Ectodermal cell (in vitro differentiated cells): ENCODE measurements at regions not wholly inside any gene's neighbourhood (a gene's known extent, or its start where the extent isn't known, plus 50 kb on each side); places are given as distances from the start of the nearest gene placed in this dataset.

Experiments used
- H3K27ac ChIP-seq: 2 replicates; pipeline ENCODE4 v1.7.0; 2013; ENCODE audit warnings: mild to moderate bottlenecking, low read depth, low read length; ENCODE audit not compliant: insufficient read depth, poor library complexity, severe bottlenecking
- H3K27me3 ChIP-seq: 2 replicates; pipeline ENCODE4 v1.7.0; 2013; ENCODE audit warnings: mild to moderate bottlenecking, low read length; ENCODE audit not compliant: insufficient read depth, control insufficient read depth, poor library complexity, severe bottlenecking
- H3K36me3 ChIP-seq: one replicate; pipeline ENCODE4 v1.7.0; 2013; ENCODE audit warnings: low read length; ENCODE audit not compliant: control insufficient read depth, insufficient read depth
- H3K4me1 ChIP-seq: one replicate; pipeline ENCODE4 v1.7.0; 2013; ENCODE audit warnings: low read length; ENCODE audit not compliant: control insufficient read depth, insufficient read depth
- H3K4me3 ChIP-seq: 2 replicates; pipeline ENCODE4 v1.7.0; 2013; ENCODE audit warnings: low read depth, low read length, control low read depth; ENCODE audit not compliant: insufficient read depth
- H3K9me3 ChIP-seq: 2 replicates; pipeline ENCODE4 v1.7.0; 2013; ENCODE audit warnings: mild to moderate bottlenecking, low read length, moderate library complexity; ENCODE audit not compliant: control insufficient read depth
- WGBS, 2 experiments: methylation state at CpG; one replicate each; pipeline ENCODE4 v1.1.7; 2013; ENCODE audit warnings: missing lambda C conversion rate in 2 of 2; 5-methylcytosine and 5-hydroxymethylcytosine counted together

DNA sequence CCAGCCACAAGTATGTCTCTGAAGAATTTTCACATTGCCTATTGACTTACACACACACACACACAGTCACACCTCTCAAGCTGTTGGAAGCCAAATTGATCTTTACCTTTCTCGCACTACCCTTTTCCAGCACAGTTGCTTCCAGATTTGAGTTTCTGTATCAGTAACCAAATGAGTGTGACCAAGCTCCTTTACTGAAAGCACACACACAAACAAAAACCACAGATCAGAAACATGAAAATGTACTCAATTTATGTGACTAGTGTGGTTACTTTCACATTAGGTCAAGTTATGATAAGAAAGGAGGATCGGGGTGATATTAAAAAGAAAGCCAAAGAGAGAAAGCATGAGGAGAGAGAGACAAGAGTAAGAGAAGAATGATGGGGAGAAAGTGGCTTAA is 993.9 kb upstream of the POU3F3 start:
- 94 to 96% methylated on average over 2 of the region's 2 CpGs for WGBS, 2 experiments
- H3K9me3 ChIP-seq, result no peaks in the 10 kb centered on the region
- no peaks in the 10 kb centered on the region for H3K36me3 ChIP-seq
- no peak overlapping the region for H3K27ac ChIP-seq
- H3K4me1 ChIP-seq, result no peaks in the 10 kb centered on the region
- no peak overlapping the region for H3K4me3 ChIP-seq
- no peaks in the 10 kb centered on the region for H3K27me3 ChIP-seq

DNA sequence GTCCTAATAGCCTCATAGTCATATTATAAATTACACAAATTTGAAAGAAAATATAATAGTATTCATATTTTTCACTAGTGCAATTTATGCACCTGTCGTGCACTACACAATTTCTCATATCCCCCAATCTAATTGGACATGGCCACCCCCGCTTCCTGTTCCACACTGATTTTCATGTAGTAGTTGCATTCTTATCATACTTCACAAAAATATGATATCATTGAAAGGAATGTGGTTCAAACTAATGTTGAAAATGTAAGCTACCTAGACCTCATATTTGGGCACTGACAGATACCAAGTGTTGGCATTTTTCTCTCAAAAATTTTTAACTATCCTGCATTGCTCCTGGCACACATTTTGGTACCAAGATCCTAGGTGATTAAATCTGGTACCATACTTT is 985.5 kb upstream of the POU3F3 start:
- WGBS, 2 experiments, result 79 to 100% methylated on average over 1 to 2 of the region's 2 CpGs
- no peaks in the 10 kb centered on the region for H3K27me3 ChIP-seq
- no peak overlapping the region for H3K4me3 ChIP-seq
- H3K36me3 ChIP-seq, result no peaks in the 10 kb centered on the region
- H3K9me3 ChIP-seq, result no peaks in the 10 kb centered on the region
- H3K4me1 ChIP-seq, result no peaks in the 10 kb centered on the region
- no peak overlapping the region for H3K27ac ChIP-seq

DNA sequence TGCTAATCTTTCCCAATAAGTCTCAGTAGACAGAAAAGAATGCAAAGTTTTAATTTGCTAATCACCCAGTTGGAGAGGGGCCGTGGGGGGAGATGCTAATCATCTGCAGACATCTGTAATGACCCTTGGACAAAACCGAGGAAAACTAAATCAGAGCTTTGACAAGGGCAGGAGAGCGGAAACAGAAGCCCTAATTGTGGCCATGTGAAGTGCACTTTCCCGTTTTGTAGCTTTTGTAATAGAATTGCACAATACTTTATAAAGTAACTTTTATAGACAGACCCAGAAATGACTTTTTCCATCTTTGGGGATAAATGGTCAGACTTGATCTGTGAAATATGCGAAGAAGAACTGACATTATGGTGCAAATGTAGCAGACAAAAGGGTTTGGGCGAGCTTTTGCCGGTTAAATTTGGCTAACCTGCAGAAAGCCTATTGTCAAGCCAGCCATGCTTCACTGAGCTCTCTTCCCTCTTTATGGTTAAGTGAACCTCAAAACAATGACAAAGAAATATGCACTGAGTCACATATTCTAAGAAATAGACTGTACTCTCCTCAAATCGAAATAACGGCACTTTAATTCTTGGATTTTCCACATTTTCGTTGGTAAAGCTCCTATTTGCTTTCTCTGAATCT is 980.1 kb upstream of the POU3F3 start:
- no peaks in the 10 kb centered on the region for H3K27me3 ChIP-seq
- H3K9me3 ChIP-seq, result no peaks in the 10 kb centered on the region
- H3K4me1 ChIP-seq, result peaks cover 7% of the 10 kb centered on the region
- H3K36me3 ChIP-seq, result no peaks in the 10 kb centered on the region
- no peak overlapping the region for H3K27ac ChIP-seq
- H3K4me3 ChIP-seq, result no peak overlapping the region
- WGBS, 2 experiments, result 64 to 66% methylated on average over 9 to 10 of the region's 10 CpGs

DNA sequence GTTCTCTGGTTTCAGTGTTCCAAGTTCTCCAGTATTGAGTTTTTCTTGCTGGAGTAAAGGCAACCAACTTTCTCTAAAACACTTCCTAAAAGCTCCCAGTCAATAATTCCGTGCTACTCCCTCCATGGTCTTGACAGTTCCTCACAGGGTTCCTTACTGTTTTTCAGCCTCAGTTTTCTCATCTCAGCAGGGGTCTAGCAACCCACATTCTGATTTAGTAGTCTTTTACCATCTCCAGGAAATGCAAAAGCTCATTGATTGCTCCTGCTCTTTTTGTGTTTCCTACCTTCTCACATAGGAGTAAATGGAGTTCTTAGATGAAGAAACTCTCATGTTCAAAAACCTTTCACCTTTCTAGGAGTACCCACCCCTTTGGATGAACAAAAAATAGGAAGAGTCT is 978.8 kb upstream of the POU3F3 start:
- Histone ChIP-seq H3K4me3 (no peak overlapping the region), H3K4me1 (peaks cover 7% of the 10 kb centered on the region), H3K9me3 (no peaks in the 10 kb centered on the region), H3K27ac (no peak overlapping the region), H3K36me3 (no peaks in the 10 kb centered on the region), H3K27me3 (no peaks in the 10 kb centered on the region)
- WGBS, 2 experiments, result 16 to 19% methylated on average over 1 of the region's 1 CpG

DNA sequence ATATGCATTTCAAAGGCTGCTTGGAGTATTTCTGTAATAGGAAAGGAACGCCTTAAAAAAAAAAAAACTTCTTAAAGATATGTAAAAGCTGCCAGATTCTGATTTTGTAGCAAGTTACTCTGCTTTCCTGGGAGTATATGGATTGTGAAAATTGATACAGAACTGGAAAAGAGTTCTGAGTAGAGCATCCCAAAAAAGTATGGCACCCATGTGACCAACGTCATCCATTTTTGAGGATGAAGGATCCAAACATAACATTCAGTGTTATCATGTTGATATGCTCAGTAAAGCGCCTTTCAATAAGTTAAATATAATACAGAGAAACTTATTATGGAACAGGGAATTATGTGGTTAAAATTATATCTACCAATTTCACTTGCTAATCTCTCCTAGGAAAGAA is 978.4 kb upstream of the POU3F3 start:
- Histone ChIP-seq H3K9me3 (no peaks in the 10 kb centered on the region), H3K27ac (no peak overlapping the region), H3K36me3 (no peaks in the 10 kb centered on the region), H3K4me3 (no peak overlapping the region), H3K4me1 (peaks cover 7% of the 10 kb centered on the region), H3K27me3 (no peaks in the 10 kb centered on the region)
- WGBS, 2 experiments, result 86 to 92% methylated on average over 2 of the region's 3 CpGs

DNA sequence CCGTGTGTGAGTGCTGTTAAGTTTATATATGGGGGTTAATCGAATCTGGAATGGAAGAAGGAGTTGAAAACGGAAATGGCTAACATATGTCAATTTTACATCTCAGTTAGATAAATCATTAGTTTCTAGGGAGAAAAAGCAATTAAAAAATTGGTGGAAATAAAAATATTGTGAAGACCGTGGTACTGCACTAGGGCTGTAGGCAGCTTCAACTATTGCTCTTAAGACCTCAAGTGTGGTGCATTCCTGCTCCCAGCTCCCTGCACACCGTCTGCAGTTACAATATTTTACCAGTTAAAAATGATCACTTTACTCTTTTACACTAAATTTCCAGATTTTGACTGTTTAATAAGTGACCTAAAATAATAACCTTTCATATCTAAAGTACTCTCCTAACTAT is 977.3 kb upstream of the POU3F3 start:
- H3K4me3 ChIP-seq, result no peak overlapping the region
- H3K27me3 ChIP-seq, result no peaks in the 10 kb centered on the region
- no peak overlapping the region for H3K27ac ChIP-seq
- H3K36me3 ChIP-seq, result no peaks in the 10 kb centered on the region
- H3K4me1 ChIP-seq, result peaks cover 7% of the 10 kb centered on the region
- WGBS, 2 experiments, result 97 to 100% methylated on average over 3 to 4 of the region's 5 CpGs
- H3K9me3 ChIP-seq, result no peaks in the 10 kb centered on the region

DNA sequence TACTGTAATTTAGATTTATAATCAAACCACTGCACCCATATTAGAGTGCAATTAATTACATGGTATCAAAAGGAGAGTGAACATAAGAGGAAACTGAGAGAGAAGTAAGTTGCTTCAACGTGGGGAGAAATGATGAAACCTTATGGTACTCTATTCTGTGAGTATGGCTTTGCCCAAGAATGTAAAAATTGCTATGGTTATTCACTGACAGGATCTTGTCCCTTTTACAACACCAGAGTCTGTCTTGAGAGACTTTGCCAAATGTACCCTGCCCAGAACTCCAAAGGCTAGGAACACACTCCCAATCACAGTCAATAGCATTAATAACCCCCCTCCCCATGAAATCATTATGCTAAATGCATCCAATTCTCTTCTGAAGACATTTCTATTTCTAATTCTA is 974.8 kb upstream of the POU3F3 start:
- Histone ChIP-seq H3K27me3 (no peaks in the 10 kb centered on the region), H3K4me3 (no peak overlapping the region), H3K4me1 (peaks cover under 1% of the 10 kb centered on the region), H3K9me3 (no peaks in the 10 kb centered on the region), H3K27ac (no peak overlapping the region), H3K36me3 (no peaks in the 10 kb centered on the region)
- 88 to 94% methylated on average over 1 of the region's 1 CpG for WGBS, 2 experiments

DNA sequence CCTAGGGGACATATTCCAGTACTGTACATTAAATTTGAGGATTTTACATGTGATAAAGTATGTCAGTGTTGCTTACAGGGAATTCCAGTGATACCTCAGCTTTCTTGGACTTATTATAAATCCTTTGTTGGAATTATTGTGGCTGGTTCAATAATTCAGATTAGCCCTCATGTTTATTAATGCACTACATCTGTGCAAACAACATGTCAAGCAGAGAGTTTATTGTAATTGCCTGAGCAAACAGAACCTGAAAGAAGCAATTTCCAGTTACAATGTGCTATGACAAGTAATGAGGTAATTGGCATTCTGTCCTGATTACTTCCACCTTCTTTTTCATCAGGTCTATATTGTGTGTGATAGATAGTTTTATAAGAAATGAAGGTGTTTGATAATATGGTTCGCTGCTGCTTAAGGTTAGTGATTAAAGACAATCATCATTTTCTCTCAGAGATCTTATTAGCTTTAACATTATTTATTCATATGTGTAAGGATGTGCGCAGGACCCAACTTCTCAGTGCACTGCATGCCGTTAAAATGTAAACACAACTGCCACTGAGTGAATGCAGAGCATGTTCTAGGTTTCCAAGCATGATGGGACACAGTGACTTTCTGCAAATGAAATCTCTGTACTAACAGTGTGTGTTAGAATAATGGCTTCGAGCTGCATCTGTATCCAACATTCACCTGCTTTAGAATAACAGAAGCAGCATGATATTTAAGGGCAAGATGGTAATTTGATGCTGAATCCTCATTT is 973.7 kb upstream of the POU3F3 start:
- H3K27me3 ChIP-seq, result no peaks in the 10 kb centered on the region
- H3K4me3 ChIP-seq, result no peak overlapping the region
- H3K9me3 ChIP-seq, result no peaks in the 10 kb centered on the region
- H3K4me1 ChIP-seq, result no peaks in the 10 kb centered on the region
- no peaks in the 10 kb centered on the region for H3K36me3 ChIP-seq
- 94 to 100% methylated on average over 3 of the region's 4 CpGs for WGBS, 2 experiments
- no peak overlapping the region for H3K27ac ChIP-seq

DNA sequence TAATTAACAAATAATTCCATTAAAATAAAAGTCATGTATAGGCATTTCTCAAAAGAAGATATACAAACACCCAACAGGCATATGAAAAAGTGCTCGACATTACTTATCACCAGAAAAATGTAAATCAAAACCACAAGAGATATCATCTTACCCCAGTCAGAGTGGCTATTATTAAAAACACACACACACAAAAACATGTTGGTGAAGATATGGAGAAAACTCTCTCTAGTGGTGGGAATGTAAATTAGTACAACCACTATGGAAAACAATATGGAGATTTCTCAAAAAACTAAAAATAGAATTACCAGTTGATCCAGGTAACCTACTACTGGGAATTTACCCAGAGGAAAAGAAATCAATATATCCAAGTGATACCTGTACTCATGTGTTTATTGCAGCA is 966.3 kb upstream of the POU3F3 start:
- Histone ChIP-seq H3K36me3 (no peaks in the 10 kb centered on the region), H3K4me3 (no peak overlapping the region), H3K27ac (no peak overlapping the region), H3K4me1 (no peaks in the 10 kb centered on the region), H3K27me3 (no peaks in the 10 kb centered on the region), H3K9me3 (no peaks in the 10 kb centered on the region)
- 86 to 92% methylated on average over 1 of the region's 1 CpG for WGBS, 2 experiments

DNA sequence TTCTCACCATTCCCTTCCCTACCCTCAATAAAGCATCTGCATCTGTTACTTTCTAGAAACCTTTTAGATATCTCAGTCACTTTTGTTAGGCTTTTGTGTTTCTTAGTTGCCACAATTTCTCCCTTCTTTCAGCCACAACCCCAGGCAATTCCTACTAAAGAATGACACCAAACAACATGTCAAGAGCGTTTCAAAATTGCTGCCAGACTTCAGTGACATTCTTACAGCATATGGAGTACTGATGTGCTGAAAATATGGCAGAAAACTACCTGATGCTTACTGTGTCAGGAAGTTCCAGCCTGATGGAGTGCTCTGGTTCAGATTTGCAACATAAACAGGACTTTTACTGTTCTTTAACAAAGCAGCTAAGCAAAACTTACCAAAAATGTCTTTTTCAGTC is 957.7 kb upstream of the POU3F3 start:
- no peak overlapping the region for H3K4me3 ChIP-seq
- H3K36me3 ChIP-seq, result no peaks in the 10 kb centered on the region
- H3K9me3 ChIP-seq, result no peaks in the 10 kb centered on the region
- no peak overlapping the region for H3K27ac ChIP-seq
- no peaks in the 10 kb centered on the region for H3K4me1 ChIP-seq
- 77 to 88% methylated on average over 1 of the region's 1 CpG for WGBS, 2 experiments
- no peaks in the 10 kb centered on the region for H3K27me3 ChIP-seq
